ENCODE measurements at regions not wholly inside any gene's neighbourhood (a gene's known extent, or its start where the extent isn't known, plus 50 kb on each side); places are given as distances from the start of the nearest gene placed in this dataset.

GRCh38 chr16:55055262-55055661 is 124.6 kb downstream of the IRX5 start:
- TF ChIP-seq CTCF (IDR thresholded peaks at IDR 0.05; ENCODE audit: control insufficient read depth, extremely low read depth, insufficient read depth): no peak
- DNase-seq (ENCODE audit: low read depth): no peak
- no peak overlapping the region for H3K4me3 ChIP-seq (ENCODE audit: low read depth, low read length)

GRCh38 chr16:55056585-55057401 is 126.1 kb downstream of the IRX5 start:
- DNase-seq (ENCODE audit: low read depth): no peak
- no peak overlapping the region for H3K4me3 ChIP-seq (ENCODE audit: low read depth, low read length)
- TF ChIP-seq CTCF (IDR thresholded peaks at IDR 0.05; ENCODE audit: control insufficient read depth, extremely low read depth, insufficient read depth): no peak

- no peak for TF ChIP-seq CTCF (IDR thresholded peaks at IDR 0.05; ENCODE audit: control insufficient read depth, extremely low read depth, insufficient read depth)
- DNase-seq (ENCODE audit: low read depth): no peak
- H3K4me3 ChIP-seq (ENCODE audit: low read depth, low read length): no peak overlapping the region
Measured at GRCh38 chr16:55057866-55058265, 127.2 kb downstream of the IRX5 start.

- no peak overlapping the region for H3K4me3 ChIP-seq (ENCODE audit: low read depth, low read length)
- no peak for TF ChIP-seq CTCF (IDR thresholded peaks at IDR 0.05; ENCODE audit: control insufficient read depth, extremely low read depth, insufficient read depth)
- no peak for DNase-seq (ENCODE audit: low read depth)
Measured at GRCh38 chr16:55058576-55058975, 127.9 kb downstream of the IRX5 start.

- H3K4me3 ChIP-seq (ENCODE audit: low read depth, low read length): no peak overlapping the region
- DNase-seq (ENCODE audit: low read depth): no peak
- no peak for TF ChIP-seq CTCF (IDR thresholded peaks at IDR 0.05; ENCODE audit: control insufficient read depth, extremely low read depth, insufficient read depth)
Measured at GRCh38 chr16:55059146-55059545, 128.5 kb downstream of the IRX5 start.

- H3K4me3 ChIP-seq (ENCODE audit: low read depth, low read length): no peak overlapping the region
- TF ChIP-seq CTCF (IDR thresholded peaks at IDR 0.05; ENCODE audit: control insufficient read depth, extremely low read depth, insufficient read depth): no peak
- DNase-seq (ENCODE audit: low read depth): no peak
Measured at GRCh38 chr16:55061126-55061525, 130.5 kb downstream of the IRX5 start.

GRCh38 chr16:55062442-55062841 is 131.8 kb downstream of the IRX5 start:
- no peak for TF ChIP-seq CTCF (IDR thresholded peaks at IDR 0.05; ENCODE audit: control insufficient read depth, extremely low read depth, insufficient read depth)
- H3K4me3 ChIP-seq (ENCODE audit: low read depth, low read length): no peak overlapping the region
- no peak for DNase-seq (ENCODE audit: low read depth)

All from LNCaP clone FGC (cell line).